NCI-H2227 (cell line): ENCODE measurements at regions not wholly inside any gene's neighbourhood (a gene's known extent, or its start where the extent isn't known, plus 50 kb on each side); places are given as distances from the start of the nearest gene placed in this dataset.

Source experiments
- DNase-seq: peaks from one replicate; lab custom pipeline; 2025; ENCODE audit not compliant: unreplicated experiment; lab: John Stamatoyannopoulos, UW

GRCh38 chr18:59760212-59760611 is 63.0 kb upstream of the CCBE1 start:
- no peak for DNase-seq

- DNase-seq = no peak
Measured at GRCh38 chr18:59758837-59759236, 61.6 kb upstream of the CCBE1 start.

- no peak for DNase-seq
Measured at GRCh38 chr18:59758106-59758505, 60.9 kb upstream of the CCBE1 start.

DNA sequence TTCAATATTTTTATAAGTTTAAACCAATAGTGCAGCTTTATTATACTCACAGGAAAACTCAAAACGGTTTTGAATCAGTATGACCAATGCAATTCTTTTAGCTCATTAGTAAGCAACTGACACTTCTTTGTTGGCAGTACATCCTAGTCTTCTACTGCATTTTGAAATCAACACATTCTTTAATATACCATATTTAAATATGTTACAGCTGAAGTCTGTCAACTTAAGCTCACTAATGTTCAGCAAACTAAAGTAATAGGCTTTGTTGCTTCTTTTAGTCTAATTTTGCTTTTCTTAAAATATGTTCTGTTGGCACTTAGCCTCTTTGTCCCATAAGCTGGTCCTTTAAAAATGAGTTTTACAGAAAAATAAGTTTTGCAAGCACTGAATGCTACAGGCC is 55.4 kb upstream of the CCBE1 start:
- no peak for DNase-seq

DNA sequence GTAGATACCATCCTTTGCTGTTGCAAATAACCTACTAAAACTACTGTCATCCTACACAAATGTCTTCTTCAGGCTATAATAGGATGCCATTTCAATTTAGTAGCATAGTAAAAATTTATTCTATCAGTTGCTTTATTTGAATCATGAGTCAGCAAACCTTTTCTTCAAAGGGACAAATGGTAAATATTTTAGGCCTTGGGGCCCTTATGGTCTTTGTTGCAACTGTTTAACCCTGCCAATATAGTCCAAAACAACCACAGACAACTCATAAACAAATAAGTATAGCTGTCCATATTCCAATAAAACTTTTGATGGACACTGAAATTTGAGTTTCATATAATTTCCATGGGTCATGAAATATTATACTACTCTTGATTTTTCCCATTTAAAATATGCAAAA is 54.0 kb upstream of the CCBE1 start:
- DNase-seq = no peak

DNA sequence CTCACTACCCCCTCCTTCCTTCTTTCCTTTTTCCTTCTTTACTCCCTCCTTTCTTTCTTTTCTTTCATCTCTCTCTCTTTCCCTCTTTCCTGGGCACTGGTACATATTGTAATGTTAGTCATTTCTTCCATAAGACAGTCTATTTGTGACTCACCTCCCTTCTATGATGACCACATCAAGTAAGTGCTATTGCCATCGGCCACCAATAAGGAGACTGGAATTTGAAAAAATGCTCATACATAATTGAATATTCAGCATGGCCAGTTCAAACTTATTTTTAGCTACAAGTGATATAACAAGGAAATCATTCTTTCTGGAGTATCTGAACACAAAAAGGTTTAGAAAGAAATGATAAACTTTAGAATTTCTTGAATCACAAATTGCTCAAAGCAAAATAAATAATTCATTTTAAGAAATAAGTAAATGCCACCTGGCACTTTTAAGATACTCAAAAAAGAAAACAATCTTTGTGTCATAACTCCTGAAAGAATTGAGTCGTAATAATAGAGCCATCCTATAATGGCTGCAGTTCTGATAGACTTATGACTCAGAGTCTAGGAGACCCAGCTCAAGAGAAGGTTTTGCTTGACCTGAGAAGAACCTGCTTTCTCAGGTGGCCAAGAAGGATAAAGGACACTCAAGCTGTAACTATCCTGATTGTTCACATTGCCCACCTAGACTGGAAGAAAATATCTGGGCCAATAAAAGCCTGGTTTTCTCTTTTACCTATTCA is 51.6 kb upstream of the CCBE1 start:
- no peak for DNase-seq
